ENCODE measurements at regions not wholly inside any gene's neighbourhood (a gene's known extent, or its start where the extent isn't known, plus 50 kb on each side); places are given as distances from the start of the nearest gene placed in this dataset.

DNA sequence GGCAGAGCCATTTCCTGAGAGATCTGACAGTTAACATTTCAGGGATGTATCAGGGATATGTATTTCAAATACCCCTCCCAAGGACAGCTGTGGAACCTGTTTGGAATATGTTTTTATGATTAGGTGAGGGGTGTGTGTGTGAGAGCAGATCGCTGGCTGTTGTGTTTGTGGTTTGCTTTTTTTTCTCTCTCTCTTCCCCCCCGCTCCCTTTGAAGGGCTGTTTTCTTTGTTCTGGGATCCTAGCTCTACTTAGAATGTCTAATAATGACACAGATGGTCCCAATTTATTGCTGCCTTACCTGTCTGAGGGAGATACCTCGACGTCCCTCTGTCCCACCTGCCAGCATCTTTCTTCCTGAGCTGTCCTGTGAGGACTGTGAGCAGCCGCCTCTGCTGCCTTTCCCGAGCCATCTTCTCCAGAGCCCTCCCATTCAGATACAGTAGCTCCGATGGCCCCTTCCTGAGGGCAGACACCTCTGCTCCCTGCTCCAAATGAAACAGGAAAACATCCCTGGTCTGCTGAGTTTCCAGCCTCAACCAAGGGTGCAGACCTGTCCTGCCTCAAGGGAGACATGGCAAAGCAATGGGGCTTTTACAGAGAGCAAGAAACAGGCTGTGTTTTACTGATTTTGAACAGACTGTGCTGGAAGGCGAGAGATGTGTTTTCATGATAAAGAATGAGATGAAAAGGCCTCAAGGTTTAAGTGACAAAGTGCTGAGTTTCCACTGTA lies 138.0 kb upstream of the TNR start:
- CTCF ChIA-PET, result no interaction called here
- Mint-ChIP-seq H3K27ac (no peak overlapping the region), H3K36me3 (ENCODE audit: low read depth) (no peaks in the 10 kb centered on the region), H3K4me1 (no peaks in the 10 kb centered on the region), H3K27me3 (no peaks in the 10 kb centered on the region), H3K4me3 (no peak overlapping the region), H3K9me3 (ENCODE audit: low read depth) (no peaks in the 10 kb centered on the region)
- intact Hi-C loops (cut with DNase I, micrococcal nuclease), result no loop called here
- POLR2A ChIA-PET, result no interaction called here
- no peak for DNase-seq
- ATAC-seq, result no peak

DNA sequence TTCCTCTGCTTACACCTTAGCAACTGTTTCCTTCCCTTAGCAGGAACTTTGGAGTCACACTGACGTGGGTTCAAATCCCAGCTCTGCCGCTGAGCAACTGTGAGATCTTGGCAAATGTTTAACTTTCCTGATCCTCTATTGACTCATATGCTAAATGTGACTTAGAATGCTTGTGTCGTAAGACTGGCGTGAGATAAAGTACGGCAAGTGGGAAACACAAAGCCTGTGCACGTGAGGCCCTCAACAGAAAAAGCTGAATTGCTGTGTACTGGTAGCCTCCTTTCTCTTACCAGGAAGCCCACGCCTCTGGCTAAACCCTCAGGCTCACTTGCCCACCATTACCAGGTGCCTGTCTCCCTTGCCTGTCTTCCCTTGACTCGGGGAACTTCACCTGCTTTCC lies 135.4 kb upstream of the TNR start:
- Mint-ChIP-seq H3K9me3 (ENCODE audit: low read depth) (no peaks in the 10 kb centered on the region), H3K4me1 (no peaks in the 10 kb centered on the region), H3K27ac (no peak overlapping the region), H3K4me3 (no peak overlapping the region), H3K36me3 (ENCODE audit: low read depth) (no peaks in the 10 kb centered on the region), H3K27me3 (no peaks in the 10 kb centered on the region)
- POLR2A ChIA-PET, result no interaction called here
- DNase-seq, result no peak
- intact Hi-C loops (cut with DNase I, micrococcal nuclease), result loop anchor here in 1 of 2 experiments (10.0 kb wide), 1 partner anchor 394 kb away; no protein-coding TSS in a partner anchor
- CTCF ChIA-PET, result interaction anchor here (1.9 kb wide), 1 partner anchor 9 kb away, joined by 5 read pairs; no protein-coding TSS in a partner anchor
- ATAC-seq, result no peak

DNA sequence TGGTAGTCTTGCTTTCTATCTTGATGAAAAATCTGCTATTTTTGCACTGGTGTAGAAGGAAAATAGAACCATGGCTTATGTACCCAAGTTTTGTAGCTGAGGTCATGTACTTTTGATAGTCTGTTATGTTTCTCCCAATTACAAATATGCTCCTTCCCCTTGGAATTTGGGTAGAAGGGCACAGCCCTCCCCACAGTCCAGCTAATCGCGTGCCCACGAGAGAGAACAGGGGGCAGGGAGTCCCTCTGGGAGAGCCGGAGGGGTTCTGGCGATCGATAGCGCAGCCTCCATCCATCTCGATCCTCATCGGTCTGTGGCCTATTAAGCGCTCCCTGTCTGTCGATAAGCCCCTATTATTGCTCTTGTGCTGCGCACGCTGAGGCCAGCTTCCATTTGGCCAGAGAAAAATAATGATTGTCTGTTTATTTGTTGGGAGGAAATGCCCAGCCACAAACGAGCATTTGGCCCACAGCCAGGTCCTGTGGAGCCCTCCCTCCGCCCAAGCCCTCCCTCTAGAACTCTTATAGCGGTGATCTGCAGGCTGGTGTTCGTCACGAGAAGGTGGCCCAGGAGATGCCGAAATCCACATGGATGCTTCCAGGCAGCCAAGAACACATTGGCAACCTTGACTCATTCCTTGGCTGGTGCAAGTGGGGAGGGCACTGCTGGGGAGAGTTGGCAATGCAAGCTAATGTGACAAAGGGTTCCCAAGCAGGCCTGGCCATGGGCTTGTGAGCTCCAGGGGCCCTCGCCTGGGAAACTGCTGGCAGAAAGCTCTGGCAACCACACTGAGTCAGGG lies 134.7 kb upstream of the TNR start:
- H3K4me1 Mint-ChIP-seq, result no peaks in the 10 kb centered on the region
- ChIA-PET POLR2A (no interaction called here), CTCF (interaction anchor here (1.9 kb wide), 1 partner anchor 9 kb away, joined by 5 read pairs; no protein-coding TSS in a partner anchor)
- ATAC-seq (no peak), DNase-seq (no peak)
- H3K27me3 Mint-ChIP-seq, result no peaks in the 10 kb centered on the region
- no peak overlapping the region for H3K27ac Mint-ChIP-seq
- H3K4me3 Mint-ChIP-seq, result no peak overlapping the region
- no peaks in the 10 kb centered on the region for H3K9me3 Mint-ChIP-seq (ENCODE audit: low read depth)
- intact Hi-C loops (cut with DNase I, micrococcal nuclease), result loop anchor here in 1 of 2 experiments (10.0 kb wide), 1 partner anchor 393 kb away; no protein-coding TSS in a partner anchor
- no peaks in the 10 kb centered on the region for H3K36me3 Mint-ChIP-seq (ENCODE audit: low read depth)

DNA sequence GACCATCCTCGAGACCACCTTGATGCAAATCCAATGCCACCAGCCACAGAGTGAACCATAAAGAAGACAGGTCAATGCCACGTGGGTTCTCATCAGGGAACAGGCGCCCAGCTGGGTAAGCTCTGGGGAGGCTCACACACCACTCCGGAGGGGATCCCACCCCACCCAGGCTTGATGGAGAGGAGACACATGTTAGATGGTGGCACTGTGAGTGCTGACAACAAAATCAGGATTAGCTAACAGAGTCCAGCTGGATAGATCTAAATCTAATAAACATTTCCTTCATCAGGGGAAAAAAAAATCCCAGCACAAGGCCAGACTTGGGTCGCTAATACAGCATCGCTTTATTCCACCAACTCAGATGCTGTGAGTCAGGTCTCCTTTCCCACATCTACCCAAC lies 132.2 kb upstream of the TNR start:
- ATAC-seq, result no peak
- H3K9me3 Mint-ChIP-seq (ENCODE audit: low read depth), result no peaks in the 10 kb centered on the region
- ChIA-PET CTCF (no interaction called here), POLR2A (no interaction called here)
- no peak overlapping the region for H3K4me3 Mint-ChIP-seq
- H3K4me1 Mint-ChIP-seq, result no peaks in the 10 kb centered on the region
- no peak for DNase-seq
- H3K27ac Mint-ChIP-seq, result no peak overlapping the region
- intact Hi-C loops (cut with DNase I, micrococcal nuclease), result loop anchor here in 1 of 2 experiments (10.0 kb wide), 1 partner anchor 391 kb away; no protein-coding TSS in a partner anchor
- no peaks in the 10 kb centered on the region for H3K27me3 Mint-ChIP-seq
- H3K36me3 Mint-ChIP-seq (ENCODE audit: low read depth), result no peaks in the 10 kb centered on the region

DNA sequence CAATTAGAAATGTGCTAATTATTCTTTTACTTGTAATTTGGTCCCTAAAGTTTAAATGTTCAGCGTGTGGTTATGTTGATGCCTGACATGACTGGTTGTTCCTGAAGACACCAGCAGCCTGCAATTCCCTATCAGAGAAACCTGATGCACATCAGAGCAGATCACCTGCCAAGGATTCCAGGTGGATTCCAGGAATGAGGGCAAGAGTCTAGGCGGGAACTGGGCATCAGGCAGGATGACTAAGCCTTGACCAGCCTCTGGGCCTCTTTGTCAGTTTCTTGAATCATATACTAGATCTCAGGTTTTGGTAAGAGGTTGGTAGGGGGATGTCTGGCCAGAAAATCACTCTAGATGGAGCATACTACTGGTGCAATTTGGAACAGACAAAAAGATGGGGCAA lies 130.7 kb upstream of the TNR start:
- no peak overlapping the region for H3K27ac Mint-ChIP-seq
- H3K27me3 Mint-ChIP-seq, result no peaks in the 10 kb centered on the region
- ATAC-seq, result no peak
- POLR2A ChIA-PET, result no interaction called here
- H3K4me3 Mint-ChIP-seq, result no peak overlapping the region
- no peaks in the 10 kb centered on the region for H3K36me3 Mint-ChIP-seq (ENCODE audit: low read depth)
- DNase-seq, result no peak
- no peaks in the 10 kb centered on the region for H3K9me3 Mint-ChIP-seq (ENCODE audit: low read depth)
- H3K4me1 Mint-ChIP-seq, result no peaks in the 10 kb centered on the region
- CTCF ChIA-PET, result no interaction called here
- intact Hi-C loops (cut with DNase I, micrococcal nuclease), result loop anchor here in 1 of 2 experiments (10.0 kb wide), 1 partner anchor 389 kb away; no protein-coding TSS in a partner anchor

DNA sequence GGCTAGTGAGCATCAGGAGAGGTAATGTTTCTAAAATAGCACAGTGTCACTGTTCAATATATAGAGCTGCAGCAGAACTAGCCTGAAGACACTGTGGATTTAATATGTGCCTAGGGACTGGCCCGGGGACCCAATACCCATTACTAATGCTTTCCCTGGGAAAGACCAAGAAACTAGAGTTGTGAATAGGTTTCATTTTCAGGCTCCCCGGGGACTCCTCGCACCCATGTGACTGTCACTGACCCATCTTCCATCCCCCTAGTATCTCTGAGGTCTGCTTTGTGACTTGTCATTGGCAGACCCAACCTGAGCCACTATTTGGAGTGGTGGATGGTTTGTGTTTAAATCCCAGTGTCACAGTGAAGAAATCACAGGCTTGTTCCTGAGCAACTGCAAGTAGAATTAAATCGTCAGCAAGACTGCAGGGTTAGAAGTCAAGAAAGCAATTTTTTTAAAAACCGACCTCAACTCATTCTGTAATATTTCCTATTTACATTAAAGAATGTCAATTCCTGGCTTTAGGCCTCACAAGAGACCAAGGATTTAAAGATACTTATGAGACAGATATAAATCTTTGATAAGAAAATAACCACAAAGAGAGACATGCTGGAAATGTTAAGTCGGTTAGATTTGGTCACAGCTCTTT lies 130.0 kb upstream of the TNR start:
- intact Hi-C loops (cut with DNase I, micrococcal nuclease), result loop anchor here in 1 of 2 experiments (10.0 kb wide), 1 partner anchor 389 kb away; no protein-coding TSS in a partner anchor
- no peaks in the 10 kb centered on the region for H3K9me3 Mint-ChIP-seq (ENCODE audit: low read depth)
- ATAC-seq (no peak), DNase-seq (no peak)
- H3K36me3 Mint-ChIP-seq (ENCODE audit: low read depth), result no peaks in the 10 kb centered on the region
- ChIA-PET CTCF (no interaction called here), POLR2A (no interaction called here)
- H3K27me3 Mint-ChIP-seq, result no peaks in the 10 kb centered on the region
- H3K27ac Mint-ChIP-seq, result no peak overlapping the region
- no peaks in the 10 kb centered on the region for H3K4me1 Mint-ChIP-seq
- H3K4me3 Mint-ChIP-seq, result no peak overlapping the region

DNA sequence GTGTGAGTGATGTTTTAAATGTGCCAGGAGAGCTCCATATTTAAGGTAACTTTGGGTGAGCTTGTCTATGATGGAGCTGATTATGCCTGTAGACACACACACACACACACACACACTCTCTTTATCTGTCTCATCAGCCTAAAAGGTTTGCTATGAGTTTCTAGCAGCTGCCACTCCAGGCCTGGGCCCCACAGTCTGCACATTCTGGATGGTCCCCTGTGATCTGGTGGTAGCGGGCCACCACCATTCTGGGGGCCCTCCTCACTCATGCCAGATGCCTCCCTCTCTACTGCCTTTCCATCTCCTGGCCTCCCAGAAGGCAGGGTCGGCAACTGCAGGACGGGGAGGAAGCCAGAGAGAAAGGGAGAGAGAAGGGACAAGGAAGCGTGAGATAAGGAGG lies 129.2 kb upstream of the TNR start:
- DNase-seq (no peak), ATAC-seq (no peak)
- Mint-ChIP-seq H3K36me3 (ENCODE audit: low read depth) (no peaks in the 10 kb centered on the region), H3K27ac (no peak overlapping the region), H3K27me3 (no peaks in the 10 kb centered on the region), H3K9me3 (ENCODE audit: low read depth) (no peaks in the 10 kb centered on the region), H3K4me3 (no peak overlapping the region), H3K4me1 (no peaks in the 10 kb centered on the region)
- CTCF ChIA-PET, result interaction anchor here (1.2 kb wide), 1 partner anchor 26 kb away, joined by 3 read pairs; no protein-coding TSS in a partner anchor
- POLR2A ChIA-PET, result no interaction called here
- intact Hi-C loops (cut with DNase I, micrococcal nuclease), result loop anchor here in 1 of 2 experiments (10.0 kb wide), 1 partner anchor 388 kb away; no protein-coding TSS in a partner anchor

DNA sequence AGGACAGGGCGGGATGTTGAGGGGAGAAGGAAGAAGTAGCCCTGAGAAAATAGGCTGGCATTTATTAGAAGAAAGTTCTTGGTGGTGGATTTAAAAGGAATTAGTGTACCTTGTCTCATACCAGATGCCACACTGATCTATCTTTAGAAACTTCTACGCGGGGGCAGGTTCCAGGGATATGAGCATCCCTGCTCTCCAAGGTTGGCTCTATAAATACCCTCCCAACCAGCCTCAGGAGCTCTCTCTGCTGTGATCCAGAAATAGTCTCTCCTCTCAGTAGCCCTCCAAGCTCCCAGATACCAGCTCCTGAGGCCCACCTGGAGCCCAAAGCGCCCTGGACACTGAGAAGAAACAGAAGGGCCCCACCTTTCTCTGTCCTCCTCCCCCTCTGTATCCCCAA lies 128.3 kb upstream of the TNR start:
- intact Hi-C loops (cut with DNase I, micrococcal nuclease), result loop anchor here in 1 of 2 experiments (10.0 kb wide), 1 partner anchor 387 kb away; no protein-coding TSS in a partner anchor
- ChIA-PET CTCF (interaction anchor here (1.2 kb wide), 1 partner anchor 27 kb away, joined by 3 read pairs; no protein-coding TSS in a partner anchor), POLR2A (no interaction called here)
- Mint-ChIP-seq H3K27me3 (no peaks in the 10 kb centered on the region), H3K4me3 (no peak overlapping the region), H3K36me3 (ENCODE audit: low read depth) (no peaks in the 10 kb centered on the region), H3K9me3 (ENCODE audit: low read depth) (no peaks in the 10 kb centered on the region), H3K4me1 (no peaks in the 10 kb centered on the region), H3K27ac (no peak overlapping the region)
- ATAC-seq (no peak), DNase-seq (no peak)

DNA sequence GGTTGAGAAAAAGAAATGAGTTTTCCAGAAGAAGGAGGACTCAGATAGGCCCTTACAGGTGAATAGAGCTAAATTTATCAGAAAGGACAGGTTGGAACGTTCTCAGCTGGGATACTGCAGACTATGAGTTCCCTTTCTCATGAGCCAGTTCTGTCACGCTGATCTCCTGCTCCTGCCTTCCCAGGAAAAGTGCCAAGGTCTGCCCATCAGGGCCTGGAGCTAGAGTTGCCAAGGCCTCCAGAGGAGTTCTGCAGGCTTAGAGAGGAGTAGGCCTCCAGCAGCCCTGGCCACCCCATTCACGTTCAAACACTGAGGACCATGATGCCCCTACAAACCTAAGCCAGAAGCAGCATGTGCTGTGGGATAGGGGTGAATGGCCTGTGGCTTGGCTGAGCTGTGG lies 126.8 kb upstream of the TNR start:
- no peak overlapping the region for H3K27ac Mint-ChIP-seq
- no peak overlapping the region for H3K4me3 Mint-ChIP-seq
- intact Hi-C loops (cut with DNase I, micrococcal nuclease), result loop anchor here in 1 of 2 experiments (10.0 kb wide), 1 partner anchor 385 kb away; no protein-coding TSS in a partner anchor
- POLR2A ChIA-PET, result no interaction called here
- ATAC-seq, result no peak
- H3K27me3 Mint-ChIP-seq, result no peaks in the 10 kb centered on the region
- no peaks in the 10 kb centered on the region for H3K4me1 Mint-ChIP-seq
- no peaks in the 10 kb centered on the region for H3K9me3 Mint-ChIP-seq (ENCODE audit: low read depth)
- DNase-seq, result no peak
- no peaks in the 10 kb centered on the region for H3K36me3 Mint-ChIP-seq (ENCODE audit: low read depth)
- CTCF ChIA-PET, result no interaction called here

DNA sequence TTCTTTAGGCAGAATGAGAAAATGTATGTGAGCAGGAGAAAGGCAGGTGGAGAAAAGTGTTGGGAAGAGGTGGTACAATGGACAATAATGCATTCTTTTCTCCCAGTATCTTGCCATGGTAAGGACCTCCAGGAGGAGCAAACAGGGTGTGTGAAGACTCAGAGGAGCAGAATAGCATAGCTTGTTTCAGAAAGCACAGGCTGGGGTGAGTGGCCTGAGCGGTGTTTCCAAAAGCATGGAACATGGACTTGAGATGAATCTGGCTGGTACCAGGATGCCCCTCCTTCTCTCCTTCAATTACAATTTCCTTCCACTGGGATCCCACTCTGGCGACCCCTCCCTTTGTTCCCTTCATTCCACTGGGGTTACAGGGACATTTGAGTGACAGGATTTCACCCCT lies 123.4 kb upstream of the TNR start:
- Mint-ChIP-seq H3K4me3 (no peak overlapping the region), H3K9me3 (ENCODE audit: low read depth) (no peaks in the 10 kb centered on the region), H3K27me3 (no peaks in the 10 kb centered on the region), H3K4me1 (no peaks in the 10 kb centered on the region), H3K27ac (no peak overlapping the region), H3K36me3 (ENCODE audit: low read depth) (no peaks in the 10 kb centered on the region)
- intact Hi-C loops (cut with DNase I, micrococcal nuclease), result no loop called here
- no peak for DNase-seq
- no peak for ATAC-seq
- ChIA-PET CTCF (no interaction called here), POLR2A (no interaction called here)

DNA sequence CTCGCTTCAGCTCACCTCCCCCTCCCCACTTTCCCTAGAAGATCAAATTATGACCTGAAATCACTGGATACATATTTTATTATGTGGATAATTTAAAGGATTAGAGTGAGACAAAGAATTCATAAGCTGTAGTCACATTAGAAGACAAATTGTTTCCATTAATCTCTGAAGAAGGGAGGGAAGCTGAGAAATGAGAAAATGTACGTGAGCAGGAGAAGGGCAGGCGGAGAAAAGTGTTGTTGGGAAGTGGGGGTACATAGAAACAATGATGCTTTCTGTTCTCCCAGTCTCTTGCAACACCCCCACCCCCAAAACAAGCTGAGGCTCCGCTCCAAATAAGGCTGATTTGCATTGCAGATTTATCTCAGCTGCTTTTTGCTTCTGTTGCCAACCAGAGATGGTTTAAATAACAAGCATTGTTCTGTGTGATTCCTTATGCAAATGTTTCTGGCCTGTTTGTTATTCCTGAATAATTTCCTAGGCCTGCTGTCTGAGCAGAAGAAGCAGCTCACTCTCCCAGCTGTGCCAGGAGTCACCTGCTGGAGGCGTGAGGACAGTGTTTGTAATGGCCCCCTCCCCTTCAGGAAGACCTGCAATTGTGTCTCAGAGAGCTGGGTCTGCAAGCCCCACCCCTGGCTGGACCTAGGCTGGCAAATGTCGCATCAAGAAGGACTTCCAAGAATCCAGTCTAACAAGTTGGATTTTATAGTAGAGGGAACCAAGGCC lies 121.8 kb upstream of the TNR start:
- Mint-ChIP-seq H3K36me3 (ENCODE audit: low read depth) (no peaks in the 10 kb centered on the region), H3K27me3 (no peaks in the 10 kb centered on the region), H3K27ac (no peak overlapping the region), H3K9me3 (ENCODE audit: low read depth) (no peaks in the 10 kb centered on the region), H3K4me3 (no peak overlapping the region), H3K4me1 (no peaks in the 10 kb centered on the region)
- CTCF ChIA-PET, result interaction anchor here (0.5 kb wide), 1 partner anchor 1712 kb away, joined by 3 read pairs; no protein-coding TSS in a partner anchor
- intact Hi-C loops (cut with DNase I, micrococcal nuclease), result no loop called here
- POLR2A ChIA-PET, result no interaction called here
- DNase-seq (no peak), ATAC-seq (no peak)

Measured in activated CD4-positive, alpha-beta T cell treated with anti-CD3 and anti-CD28 coated beads for 36 hours (primary cell).